SW 1271 (cell line): ENCODE measurements at regions not wholly inside any gene's neighbourhood (a gene's known extent, or its start where the extent isn't known, plus 50 kb on each side); places are given as distances from the start of the nearest gene placed in this dataset.

Source experiments
- DNase-seq, 2 experiments: peaks; one replicate each; lab custom pipeline; 2025; lab: John Stamatoyannopoulos, UW

GRCh38 chr5:133769842-133770241 lies 157.5 kb upstream of the FSTL4 start:
- no peak for DNase-seq

GRCh38 chr5:133763744-133764143 lies 151.4 kb upstream of the FSTL4 start:
- no peak for DNase-seq

GRCh38 chr5:133761632-133762031 lies 149.3 kb upstream of the FSTL4 start:
- DNase-seq: no peak

GRCh38 chr5:133760532-133760931 lies 148.2 kb upstream of the FSTL4 start:
- no peak for DNase-seq

- DNase-seq: no peak
Measured at GRCh38 chr5:133758641-133759040, 146.3 kb upstream of the FSTL4 start.

GRCh38 chr5:133757396-133757945 lies 145.1 kb upstream of the FSTL4 start:
- no peak for DNase-seq

- DNase-seq: no peak
Measured at GRCh38 chr5:133756756-133757155, 144.4 kb upstream of the FSTL4 start.

- DNase-seq: no peak
Measured at GRCh38 chr5:133756036-133756435, 143.7 kb upstream of the FSTL4 start.

GRCh38 chr5:133754575-133755169 lies 142.3 kb upstream of the FSTL4 start:
- DNase-seq: no peak

- DNase-seq: no peak
Measured at GRCh38 chr5:133753856-133754255, 141.5 kb upstream of the FSTL4 start.

- no peak for DNase-seq
Measured at GRCh38 chr5:133751846-133752245, 139.5 kb upstream of the FSTL4 start.

- no peak for DNase-seq
Measured at GRCh38 chr5:133751421-133751820, 139.1 kb upstream of the FSTL4 start.

- DNase-seq: no peak
Measured at GRCh38 chr5:133750856-133751255, 138.5 kb upstream of the FSTL4 start.

GRCh38 chr5:133750356-133750755 lies 138.0 kb upstream of the FSTL4 start:
- no peak for DNase-seq

GRCh38 chr5:133749331-133749985 lies 137.1 kb upstream of the FSTL4 start:
- no peak for DNase-seq

GRCh38 chr5:133746834-133747233 lies 134.5 kb upstream of the FSTL4 start:
- DNase-seq: no peak

- DNase-seq: no peak
Measured at GRCh38 chr5:133744960-133745308, 132.6 kb upstream of the FSTL4 start.

GRCh38 chr5:133744051-133744959 lies 132.0 kb upstream of the FSTL4 start:
- DNase-seq: no peak

- DNase-seq: no peak
Measured at GRCh38 chr5:133742431-133742988, 130.2 kb upstream of the FSTL4 start.

- DNase-seq: no peak
Measured at GRCh38 chr5:133741818-133742355, 129.5 kb upstream of the FSTL4 start.

GRCh38 chr5:133741396-133741795 lies 129.1 kb upstream of the FSTL4 start:
- no peak for DNase-seq

- no peak for DNase-seq
Measured at GRCh38 chr5:133739181-133739780, 126.9 kb upstream of the FSTL4 start.
